ENCODE measurements at regions not wholly inside any gene's neighbourhood (a gene's known extent, or its start where the extent isn't known, plus 50 kb on each side); places are given as distances from the start of the nearest gene placed in this dataset.
"Not testable (repeated sequence)": the region's sequence is repeated elsewhere in the genome, so short reads cannot be mapped to it uniquely, and the experiment has no call there.

DNA sequence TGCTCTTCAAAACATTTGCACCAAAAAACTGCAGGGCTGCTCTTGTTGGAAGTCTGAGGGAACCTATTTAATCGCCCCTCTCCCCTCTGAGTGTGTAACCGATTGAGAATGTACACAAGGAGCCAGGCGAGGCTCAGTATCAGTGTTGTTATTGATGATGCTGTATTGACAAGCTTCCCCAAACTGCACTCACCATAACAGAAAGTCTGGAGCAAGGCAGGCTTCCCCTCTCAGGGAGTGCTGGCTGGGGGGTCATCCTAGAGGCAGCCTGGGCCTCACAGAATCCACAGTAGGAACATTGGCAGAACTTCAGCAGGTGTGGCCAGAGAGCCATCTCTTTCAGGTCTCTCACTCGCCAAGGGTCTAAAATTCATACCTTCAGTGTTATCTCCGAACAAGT lies 58.1 kb upstream of the TUNAR start:
- DNase-seq (ENCODE audit: low read depth in 2 of 2), result no peak

DNA sequence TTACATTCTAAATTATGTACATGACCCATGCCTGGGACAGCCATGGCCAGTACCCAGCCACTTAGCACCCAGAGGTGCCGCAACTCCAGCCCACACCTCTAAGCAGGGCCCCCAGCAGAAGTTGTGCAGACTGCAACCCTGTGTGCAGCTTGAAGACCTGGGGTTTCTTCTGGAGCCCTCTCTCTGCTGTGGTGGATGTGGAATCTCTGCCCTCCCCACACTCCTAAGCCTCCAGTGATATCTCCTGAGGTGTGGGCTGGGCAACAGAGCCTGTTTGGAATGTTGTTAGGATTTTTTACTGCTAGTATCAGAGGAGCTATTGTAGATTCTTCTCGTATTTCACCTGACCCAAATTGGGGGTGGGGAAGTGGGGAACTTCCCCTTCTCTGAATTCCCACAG lies 59.4 kb upstream of the TUNAR start:
- no peak for DNase-seq (ENCODE audit: low read depth in 2 of 2)

DNA sequence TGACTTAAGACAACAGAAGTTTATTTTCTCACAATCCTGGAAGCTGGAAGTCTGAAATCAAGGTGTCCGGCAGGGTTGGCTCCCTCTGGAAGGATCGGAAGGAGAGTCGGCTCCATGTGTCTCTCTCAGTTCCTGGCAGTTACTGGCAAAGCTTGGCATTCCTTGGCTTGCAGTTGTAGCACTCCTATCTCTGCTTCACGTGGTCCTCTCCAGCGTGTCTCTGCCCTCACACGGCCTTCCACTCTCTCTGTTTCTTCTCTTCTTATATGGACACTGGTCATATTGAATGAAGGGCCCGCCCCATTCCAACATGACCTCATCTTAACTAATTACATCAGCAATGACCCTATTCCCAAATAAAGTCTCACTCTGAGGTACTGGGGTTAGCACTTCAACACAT lies 60.1 kb upstream of the TUNAR start:
- no peak for DNase-seq (ENCODE audit: low read depth in 2 of 2)

DNA sequence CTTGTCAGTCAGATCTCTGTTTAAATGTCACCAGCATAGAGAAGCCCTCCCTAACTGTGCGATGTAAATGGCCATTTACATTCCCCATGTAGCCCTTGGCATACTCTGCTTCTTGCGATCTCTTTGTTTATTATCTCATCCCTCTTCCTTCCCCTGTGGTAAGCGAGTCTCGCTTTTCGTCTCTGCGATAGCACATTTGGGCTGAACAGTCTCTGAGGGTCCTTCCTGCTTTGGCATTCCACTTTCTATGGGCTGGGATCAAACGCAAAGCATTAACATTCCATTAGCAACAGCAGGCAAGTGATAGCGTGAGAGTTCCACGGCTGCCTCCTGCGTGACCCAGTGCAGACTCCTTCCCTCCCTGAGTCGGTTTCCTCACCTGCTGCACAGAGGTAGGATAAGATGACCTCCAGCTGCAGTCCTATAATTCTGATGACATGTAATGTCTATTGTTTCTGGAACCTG lies 61.4 kb upstream of the TUNAR start:
- DNase-seq (ENCODE audit: low read depth in 2 of 2), result no peak

DNA sequence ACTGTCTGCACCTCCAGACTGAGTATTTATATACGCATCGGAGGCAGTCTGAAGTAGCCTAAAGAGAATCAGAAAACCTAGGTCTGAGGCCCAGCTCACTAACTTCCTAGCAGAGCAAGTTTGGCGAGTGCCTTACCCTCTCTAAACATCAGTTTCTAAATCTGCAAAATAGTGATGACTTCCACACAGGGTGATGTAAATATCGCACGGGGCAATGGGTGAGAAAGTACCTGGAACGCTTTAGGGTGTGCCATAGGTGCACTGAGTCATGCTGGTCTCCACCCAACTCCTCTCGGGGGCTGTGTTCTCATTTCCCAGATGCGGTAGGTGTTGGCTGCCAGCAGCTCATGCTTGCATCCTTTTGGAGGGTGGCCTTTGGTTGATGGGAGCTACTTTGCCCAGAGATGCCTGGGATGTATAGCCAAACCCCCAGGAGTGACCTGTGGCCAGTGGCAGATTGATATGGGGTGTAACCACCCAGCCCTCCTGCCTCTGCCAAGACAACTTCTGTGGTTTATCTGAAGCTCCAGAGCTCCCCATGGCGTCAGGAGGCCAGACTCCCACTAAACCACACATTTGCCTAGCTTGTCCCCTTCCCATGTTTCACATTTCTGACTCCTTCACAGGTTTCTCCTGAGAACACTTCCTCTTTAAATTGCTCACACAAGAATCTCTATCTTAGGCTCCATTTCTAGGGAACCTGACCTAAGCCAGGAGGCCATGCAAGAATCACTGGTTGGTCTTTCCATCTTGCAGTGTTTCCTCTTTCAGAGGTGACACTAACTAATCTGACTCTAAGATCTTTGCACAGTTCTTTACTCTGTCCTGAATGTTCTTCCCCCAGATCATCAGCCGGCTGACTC lies 62.0 kb upstream of the TUNAR start:
- DNase-seq (ENCODE audit: low read depth in 2 of 2), result no peak

DNA sequence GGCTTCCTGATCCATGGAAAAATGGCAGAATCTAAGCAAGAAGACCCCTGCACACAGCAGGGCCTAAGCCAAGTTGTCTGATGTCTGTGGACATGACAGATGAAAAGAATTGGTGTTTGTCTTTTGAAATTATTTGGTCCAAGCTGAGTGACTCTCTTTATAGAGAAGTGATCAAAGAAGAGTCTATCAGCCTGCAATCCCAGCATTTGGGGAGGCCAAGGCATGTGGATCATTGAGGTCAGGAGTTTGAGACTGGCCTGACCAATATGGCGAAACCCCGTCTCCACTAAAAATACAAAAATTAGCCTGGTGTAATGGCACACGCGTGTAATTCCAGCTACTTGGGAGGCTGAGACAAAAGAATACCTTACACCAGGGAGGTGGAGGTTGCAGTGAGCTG lies 64.8 kb upstream of the TUNAR start:
- no peak for DNase-seq (ENCODE audit: low read depth in 2 of 2)

DNA sequence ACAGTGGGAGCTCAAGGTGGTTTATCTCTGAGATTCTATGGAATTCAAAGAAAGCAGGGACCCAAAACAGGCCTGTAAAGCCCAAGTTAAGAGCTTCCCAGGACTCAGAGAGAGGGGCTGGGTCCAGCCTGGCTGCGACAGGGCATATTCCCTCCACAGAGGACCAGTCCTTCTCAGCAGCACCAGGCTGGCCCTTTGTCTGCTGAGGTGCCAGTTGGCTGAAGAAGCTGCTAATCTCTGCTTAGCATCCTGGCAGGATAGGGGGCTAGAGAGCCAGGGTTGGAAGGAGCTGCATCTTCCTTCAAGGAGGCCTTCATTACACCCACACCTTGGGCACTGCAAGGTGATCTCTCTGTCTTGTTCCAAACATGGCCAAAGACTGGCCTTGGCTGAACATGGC lies 68.3 kb upstream of the TUNAR start:
- DNase-seq (ENCODE audit: low read depth in 2 of 2), result no peak

DNA sequence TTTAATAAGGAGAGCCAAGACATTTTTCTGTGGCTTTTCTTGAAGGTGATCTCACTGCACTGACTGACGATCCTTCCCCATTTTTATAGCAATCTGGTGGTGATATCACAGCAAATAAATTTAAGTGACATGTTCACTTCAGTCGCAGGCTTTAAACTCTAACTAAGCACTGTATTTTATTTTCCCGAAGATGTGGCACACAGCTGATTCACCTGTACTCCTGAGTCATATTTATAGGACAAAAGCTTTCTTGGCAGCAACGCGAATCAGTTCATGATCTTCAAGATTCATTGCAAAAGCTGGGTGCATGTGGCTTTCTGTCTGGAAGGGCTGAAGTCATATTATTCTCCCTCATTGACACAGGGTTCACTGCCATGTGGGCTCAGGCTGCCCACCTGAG lies 79.8 kb upstream of the TUNAR start:
- DNase-seq (ENCODE audit: low read depth in 2 of 2), result no peak

DNA sequence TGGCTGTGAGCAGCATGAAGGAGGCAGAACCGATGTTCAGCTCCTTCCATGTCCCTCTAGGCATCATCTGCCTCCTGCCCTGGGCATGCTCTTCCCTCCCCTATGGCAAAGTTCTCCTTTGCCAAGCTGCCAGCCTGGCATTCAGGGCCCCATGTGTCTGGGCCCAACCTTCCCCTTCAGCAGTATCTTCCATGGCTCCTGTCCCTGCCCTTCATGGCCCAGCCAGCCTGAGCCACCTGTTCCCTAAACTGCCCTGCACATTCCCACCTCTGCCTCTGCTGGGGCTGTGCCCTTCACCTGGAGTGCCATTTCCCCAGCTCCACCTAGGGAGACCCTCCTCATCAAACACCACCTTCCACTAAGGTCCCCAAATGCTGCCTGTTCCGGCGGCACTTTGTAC lies 74.0 kb upstream of the TCL1A start:
- DNase-seq (ENCODE audit: low read depth in 2 of 2), result no peak

DNA sequence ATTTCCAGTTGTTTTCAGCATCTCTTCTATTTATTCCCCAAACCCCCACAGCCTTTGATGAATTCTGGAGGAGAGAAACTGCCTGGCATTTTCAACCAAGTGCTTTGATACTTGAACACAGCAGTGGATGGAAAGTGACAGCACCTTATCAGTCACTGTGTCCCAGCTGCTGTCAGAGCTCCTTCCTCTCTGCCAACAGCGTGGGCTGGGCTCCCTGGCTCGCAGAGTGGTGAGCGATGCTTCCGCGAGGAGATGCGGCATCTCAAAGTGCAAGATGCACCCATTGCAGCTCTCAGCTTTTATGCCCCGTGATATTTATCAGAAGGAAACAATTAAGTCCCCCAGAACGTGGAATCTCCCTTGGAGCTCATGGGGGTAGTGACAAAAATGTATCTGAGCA lies 72.6 kb upstream of the TCL1A start:
- DNase-seq (ENCODE audit: low read depth in 2 of 2), result no peak

DNA sequence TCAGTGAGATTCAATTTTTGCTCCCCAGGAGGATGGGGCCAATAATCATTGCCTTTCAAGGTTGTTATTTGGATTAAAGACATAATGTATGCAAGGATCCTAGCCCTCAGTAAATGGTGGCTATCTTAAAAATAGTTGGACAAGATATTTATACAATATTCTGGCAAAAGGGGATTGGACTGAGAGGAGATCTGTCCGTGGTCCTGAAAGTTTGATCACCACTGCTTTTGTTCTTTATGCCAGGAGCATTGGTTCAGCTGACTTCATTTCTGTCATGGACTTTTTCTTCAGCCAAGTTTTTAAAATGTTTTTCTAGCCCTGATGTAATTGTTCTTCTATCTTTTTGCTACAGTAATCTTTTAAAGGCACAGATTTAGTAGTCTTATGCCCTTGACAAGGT lies 70.2 kb upstream of the TCL1A start:
- DNase-seq (ENCODE audit: low read depth in 2 of 2), result no peak

DNA sequence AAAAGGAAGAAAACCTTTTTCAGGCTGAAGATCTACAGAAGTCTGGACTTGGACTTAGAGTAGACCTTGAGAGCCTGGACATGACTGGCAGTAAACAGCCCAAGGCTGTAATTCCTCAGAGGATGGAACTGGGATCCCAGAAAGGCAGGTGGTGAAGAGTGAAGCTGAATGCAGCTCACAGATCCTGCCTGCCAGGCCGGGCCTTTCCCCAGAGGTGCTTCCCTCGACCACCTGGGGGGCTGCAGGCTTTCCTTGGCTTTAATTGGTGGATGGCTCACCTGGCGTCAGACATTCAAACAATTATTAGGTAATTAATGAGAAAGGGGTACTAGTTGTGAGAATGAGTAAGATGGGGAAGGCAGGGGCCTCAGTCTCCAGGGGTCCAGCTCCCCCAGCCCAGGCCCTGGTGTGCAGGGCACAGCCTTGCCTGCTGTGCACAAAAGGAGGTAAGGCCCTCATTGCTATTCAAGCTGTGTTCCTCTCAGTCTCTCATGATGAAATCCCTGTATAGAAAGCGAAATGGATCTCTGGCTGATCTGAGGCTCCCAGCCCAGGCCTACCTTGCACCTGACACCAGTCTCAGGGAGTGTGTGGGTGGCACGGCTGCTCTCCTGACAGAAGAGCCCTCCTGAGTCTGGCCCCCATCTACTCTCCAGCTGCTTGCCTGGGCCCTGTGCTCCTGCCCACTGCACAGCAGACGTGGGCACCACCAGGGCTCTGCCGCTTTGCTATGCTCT lies 63.0 kb upstream of the TCL1A start:
- DNase-seq (ENCODE audit: low read depth in 2 of 2), result no peak

DNA sequence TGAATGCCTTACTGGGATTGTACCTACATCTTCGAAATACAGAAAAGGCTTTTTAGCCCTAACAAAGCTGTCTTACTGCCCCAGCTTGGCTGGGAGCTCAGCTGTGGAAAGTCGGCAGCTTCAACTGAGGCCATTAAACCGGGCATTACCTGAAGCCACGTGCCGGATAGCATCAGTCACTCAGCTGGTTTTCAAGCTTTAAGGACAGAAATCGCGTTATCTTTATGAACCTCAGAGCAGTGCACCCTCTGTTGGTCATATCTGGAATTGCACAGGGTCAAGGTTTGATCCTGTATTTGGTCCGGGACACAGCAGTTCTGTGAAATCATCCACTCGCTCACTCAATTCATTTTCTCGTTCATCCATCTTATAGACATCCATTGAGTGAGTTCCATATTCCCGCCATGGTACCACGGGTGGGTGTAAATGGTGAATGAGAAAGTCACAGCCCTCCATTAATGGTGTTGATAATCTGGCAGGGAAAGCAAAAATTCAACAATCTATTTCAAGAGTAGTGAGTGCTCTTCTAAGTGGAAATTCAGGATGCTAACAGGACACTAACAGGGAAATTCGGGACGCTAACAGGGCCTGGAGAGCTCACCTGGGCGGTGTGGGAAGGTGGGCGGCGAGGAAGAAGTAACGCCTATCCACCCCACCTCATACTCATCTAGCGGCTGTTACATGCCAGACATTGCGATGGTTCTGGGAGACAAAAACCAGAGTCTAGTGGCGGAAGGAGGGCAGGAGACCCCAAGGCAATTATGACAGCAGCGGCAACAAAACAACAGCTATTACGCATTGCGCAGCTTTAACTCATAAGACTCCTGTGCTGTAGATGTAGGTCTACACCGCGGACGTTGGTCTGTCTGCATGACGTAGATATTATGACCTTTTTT lies 60.6 kb upstream of the TCL1A start:
- peak; percentile 8 to 39 for DNase-seq (ENCODE audit: low read depth in 2 of 2)

DNA sequence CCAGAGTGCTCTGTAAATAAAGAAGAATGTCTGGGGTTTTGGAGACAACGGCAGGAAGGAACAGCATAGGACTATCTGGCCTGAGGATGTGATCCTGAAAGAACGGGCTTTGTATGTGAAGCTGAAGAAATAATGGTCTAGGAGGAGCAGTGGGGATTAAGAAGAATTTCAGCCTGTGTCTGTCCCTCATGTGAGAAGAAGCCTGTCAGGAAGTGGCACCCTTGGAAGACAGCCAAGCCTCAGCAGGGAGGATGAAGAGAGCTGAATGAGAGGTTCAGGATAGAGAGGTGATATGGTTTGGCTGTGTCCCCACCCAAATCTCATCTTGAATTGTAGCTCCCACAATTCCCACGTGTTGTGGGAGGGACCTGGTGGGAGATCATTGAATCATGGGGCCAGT lies 56.9 kb upstream of the TCL1A start:
- DNase-seq (ENCODE audit: low read depth in 2 of 2), result no peak

DNA sequence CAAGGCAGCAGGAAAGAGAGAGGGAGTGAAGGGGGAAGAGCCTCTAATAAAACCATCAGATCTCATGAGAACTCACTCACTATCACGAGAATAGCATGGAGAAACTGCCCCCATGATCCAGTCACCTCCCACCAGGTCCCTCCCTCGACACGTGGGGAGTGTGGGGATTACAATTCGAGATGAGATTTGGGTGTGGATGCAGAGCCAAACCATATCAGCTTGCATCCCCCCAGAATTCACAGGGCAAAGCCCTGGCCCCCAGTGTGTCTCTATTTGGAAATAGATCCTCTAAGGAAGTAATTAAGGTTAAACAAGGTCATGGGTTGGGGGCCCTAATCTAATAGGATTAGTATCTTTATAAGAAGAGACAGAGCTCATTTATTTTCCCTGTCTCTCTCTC lies 56.1 kb upstream of the TCL1A start:
- DNase-seq (ENCODE audit: low read depth in 2 of 2), result no peak

DNA sequence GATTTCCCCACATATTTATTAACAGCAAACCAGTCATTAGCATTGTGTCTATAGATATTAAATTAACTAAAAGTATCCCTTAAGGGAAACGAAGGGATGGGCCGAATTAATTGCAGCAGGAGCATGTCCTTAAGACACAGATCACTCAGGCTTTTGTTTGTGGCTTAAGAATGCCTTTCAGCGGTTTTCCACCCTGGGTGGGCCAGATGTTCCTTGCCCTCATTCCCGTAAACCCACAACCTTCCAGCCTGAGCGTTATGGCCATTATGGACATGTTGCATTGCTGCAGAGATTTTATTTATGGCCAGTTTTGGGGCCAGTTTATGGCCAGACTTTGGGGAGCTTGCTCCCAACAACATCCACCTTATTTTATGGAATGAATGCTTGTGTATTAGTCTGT lies 55.5 kb upstream of the TCL1A start:
- not testable (repeated sequence) for DNase-seq (ENCODE audit: low read depth in 2 of 2)

DNA sequence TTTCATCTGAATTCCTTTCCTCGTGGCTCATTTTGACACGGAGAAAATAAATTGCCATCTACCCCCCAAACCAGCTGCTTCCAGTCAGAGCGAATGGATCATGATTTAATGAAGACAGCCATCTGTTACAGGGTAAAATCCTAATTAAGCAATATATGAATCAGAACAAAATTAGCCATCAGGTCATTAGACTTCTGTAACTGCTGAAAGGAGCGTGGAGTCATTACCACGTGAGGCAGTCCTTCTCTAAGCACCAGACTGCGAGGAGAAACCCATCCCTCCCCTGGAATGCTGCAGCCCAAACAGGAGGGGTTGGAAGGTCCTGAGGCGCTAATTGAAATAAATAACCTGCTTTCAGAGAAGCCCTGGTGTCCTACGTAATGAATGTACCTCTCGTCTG lies 51.1 kb upstream of the TCL1A start:
- DNase-seq (ENCODE audit: low read depth in 2 of 2), result no peak

DNA sequence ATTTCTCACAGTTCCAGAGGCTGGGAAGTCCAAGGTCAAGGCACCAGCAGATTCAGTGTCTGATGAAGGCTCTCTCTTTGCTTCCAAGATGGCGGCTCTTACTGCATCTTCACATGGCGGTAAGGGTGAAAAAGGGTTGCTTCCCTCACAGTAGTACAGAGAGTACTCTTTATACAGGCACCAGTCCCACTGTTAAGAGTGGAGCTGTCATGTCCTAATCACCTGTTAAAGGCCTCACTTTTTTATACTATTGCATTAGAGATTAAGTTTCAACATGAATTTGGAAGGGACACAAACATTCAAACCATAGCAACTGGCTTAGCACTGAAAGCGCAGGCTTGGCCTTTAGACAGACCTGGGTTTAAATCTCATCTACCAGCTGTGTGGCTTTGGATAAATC lies 50.0 kb upstream of the TCL1A start:
- no peak for DNase-seq (ENCODE audit: low read depth in 2 of 2)
